GM18907 (cell line): ENCODE measurements at regions not wholly inside any gene's neighbourhood (a gene's known extent, or its start where the extent isn't known, plus 50 kb on each side); places are given as distances from the start of the nearest gene placed in this dataset.
"Not testable (repeated sequence)": the region's sequence is repeated elsewhere in the genome, so short reads cannot be mapped to it uniquely, and the experiment has no call there.

Experiments used
- ATAC-seq: cut with Tn5 transposase; IDR thresholded peaks from one replicate; pipeline ENCODE4 v1.9.1; 2021; ENCODE audit warnings: mild to moderate bottlenecking, moderate library complexity; ENCODE audit not compliant: unreplicated experiment

GRCh38 chr11:127803755-127804154 is 783.6 kb downstream of the ETS1 start:
- no peak for ATAC-seq

- no peak for ATAC-seq
Measured at GRCh38 chr11:127800989-127801688, 786.2 kb downstream of the ETS1 start.

- no peak for ATAC-seq
Measured at GRCh38 chr11:127795326-127795725, 792.0 kb downstream of the ETS1 start.

- no peak for ATAC-seq
Measured at GRCh38 chr11:127791844-127792243, 791.3 kb upstream of the KIRREL3 start.

GRCh38 chr11:127790592-127790991 is 790.0 kb upstream of the KIRREL3 start:
- ATAC-seq = no peak

GRCh38 chr11:127789927-127790326 is 789.4 kb upstream of the KIRREL3 start:
- ATAC-seq = peak; percentile 50

- ATAC-seq = not testable (repeated sequence)
Measured at GRCh38 chr11:127772938-127773337, 772.4 kb upstream of the KIRREL3 start.

- not testable (repeated sequence) for ATAC-seq
Measured at GRCh38 chr11:127768931-127769330, 768.4 kb upstream of the KIRREL3 start.

- ATAC-seq = no peak
Measured at GRCh38 chr11:127766734-127767133, 766.2 kb upstream of the KIRREL3 start.

- no peak for ATAC-seq
Measured at GRCh38 chr11:127738771-127739286, 738.3 kb upstream of the KIRREL3 start.

GRCh38 chr11:127737499-127737898 is 736.9 kb upstream of the KIRREL3 start:
- no peak for ATAC-seq

- ATAC-seq = no peak
Measured at GRCh38 chr11:127733552-127733951, 733.0 kb upstream of the KIRREL3 start.

- ATAC-seq = no peak
Measured at GRCh38 chr11:127726367-127726766, 725.8 kb upstream of the KIRREL3 start.

- ATAC-seq = no peak
Measured at GRCh38 chr11:127723714-127724113, 723.1 kb upstream of the KIRREL3 start.

GRCh38 chr11:127713226-127713625 is 712.7 kb upstream of the KIRREL3 start:
- no peak for ATAC-seq

- no peak for ATAC-seq
Measured at GRCh38 chr11:127711748-127712147, 711.2 kb upstream of the KIRREL3 start.

GRCh38 chr11:127710831-127711230 is 710.3 kb upstream of the KIRREL3 start:
- ATAC-seq = no peak

GRCh38 chr11:127709960-127710359 is 709.4 kb upstream of the KIRREL3 start:
- ATAC-seq = no peak

GRCh38 chr11:127693686-127694085 is 693.1 kb upstream of the KIRREL3 start:
- ATAC-seq = no peak

- no peak for ATAC-seq
Measured at GRCh38 chr11:127683321-127683720, 682.8 kb upstream of the KIRREL3 start.

- ATAC-seq = no peak
Measured at GRCh38 chr11:127679816-127680545, 679.4 kb upstream of the KIRREL3 start.

GRCh38 chr11:127678631-127679030 is 678.1 kb upstream of the KIRREL3 start:
- no peak for ATAC-seq
